Loucy (cell line): ENCODE measurements at regions not wholly inside any gene's neighbourhood (a gene's known extent, or its start where the extent isn't known, plus 50 kb on each side); places are given as distances from the start of the nearest gene placed in this dataset.

Source experiments
- H2AFZ ChIP-seq: fragments of 200-600 bp; sonication (generic); 2 replicates; pipeline ENCODE4 v1.6.0; 2016; ENCODE audit warnings: antibody characterized with exemption, mild to moderate bottlenecking, low read length, moderate library complexity
- H3F3A ChIP-seq: fragments of 200-600 bp; 2 replicates; pipeline ENCODE4 v1.6.0; 2016; ENCODE audit warnings: antibody characterized with exemption, low read depth, mild to moderate bottlenecking
- H3K27me3 ChIP-seq: fragments of 200-600 bp; sonication (generic); 2 replicates; pipeline ENCODE4 v1.6.1; 2014; ENCODE audit warnings: low read length, mild to moderate bottlenecking; ENCODE audit not compliant: insufficient read depth, poor library complexity, severe bottlenecking
- H3K36me3 ChIP-seq: fragments of 200-600 bp; sonication (generic); 2 replicates; pipeline ENCODE4 v1.6.1; 2016; ENCODE audit warnings: low read length; ENCODE audit not compliant: insufficient read depth
- H3K4me1 ChIP-seq: fragments of 200-600 bp; sonication (generic); 2 replicates; pipeline ENCODE4 v1.5.1; 2014; ENCODE audit warnings: low read length, mild to moderate bottlenecking; ENCODE audit not compliant: insufficient read depth, poor library complexity, severe bottlenecking
- H3K4me2 ChIP-seq: fragments of 200-600 bp; sonication (generic); 2 replicates; pipeline ENCODE4 v1.6.0; 2014; ENCODE audit warnings: antibody characterized with exemption, low read length, low read depth, mild to moderate bottlenecking; ENCODE audit not compliant: poor library complexity, severe bottlenecking
- H3K4me3 ChIP-seq: fragments of 200-600 bp; sonication (generic); 2 replicates; pipeline ENCODE4 v1.5.1; 2014; ENCODE audit warnings: low read length, mild to moderate bottlenecking, mixed read lengths; ENCODE audit not compliant: poor library complexity, severe bottlenecking
- H3K79me2 ChIP-seq: fragments of 200-600 bp; sonication (generic); 2 replicates; pipeline ENCODE4 v1.6.1; 2014; ENCODE audit warnings: low read length; ENCODE audit not compliant: insufficient read depth
- H3K9ac ChIP-seq: fragments of 200-600 bp; sonication (generic); 2 replicates; pipeline ENCODE4 v1.6.0; 2014; ENCODE audit warnings: mild to moderate bottlenecking, low read depth, low read length, moderate library complexity; ENCODE audit not compliant: poor library complexity, severe bottlenecking
- H3K9me2 ChIP-seq: fragments of 200-600 bp; sonication (generic); replicated peaks from 2 replicates; pipeline ENCODE4 v1.6.1; 2016; ENCODE audit warnings: low read depth, low read length, mixed read lengths
- H3K9me3 ChIP-seq: fragments of 200-600 bp; sonication (generic); 2 replicates; pipeline ENCODE4 v1.6.1; 2014; ENCODE audit warnings: mild to moderate bottlenecking, antibody characterized with exemption, low read length, low read depth; ENCODE audit not compliant: insufficient read depth
- H4K20me1 ChIP-seq: fragments of 200-600 bp; sonication (generic); 2 replicates; pipeline ENCODE4 v1.6.0; 2014; ENCODE audit warnings: antibody characterized with exemption, low read length, mild to moderate bottlenecking; ENCODE audit not compliant: insufficient read depth, poor library complexity, severe bottlenecking
- CTCF ChIP-seq: fragments of 200-600 bp; sonication (generic); conservative IDR thresholded peaks from 2 replicates; pipeline ENCODE4 v1.5.1; 2014; ENCODE audit warnings: mild to moderate bottlenecking, antibody characterized with exemption, low read length
- EZH2phosphoT487 ChIP-seq: fragments of 200-600 bp; IDR thresholded peaks from 2 replicates; pipeline ENCODE4 v1.6.1; 2018; ENCODE audit warnings: antibody characterized with exemption, mild to moderate bottlenecking, moderate library complexity, borderline replicate concordance

- H3K9ac ChIP-seq: no peak overlapping the region
- H3K79me2 ChIP-seq: no peaks in the 10 kb centered on the region
- no peaks in the 10 kb centered on the region for H3K36me3 ChIP-seq
- no peak overlapping the region for H3K4me3 ChIP-seq
- H2AFZ ChIP-seq: no peak overlapping the region
- no peaks in the 10 kb centered on the region; the same call in 1 of the 2 replicates for H3K9me3 ChIP-seq
- H3K4me1 ChIP-seq: no peaks in the 10 kb centered on the region
- no peak overlapping the region for H3K4me2 ChIP-seq
- no peaks in the 10 kb centered on the region for H3K27me3 ChIP-seq
- H4K20me1 ChIP-seq: no peaks in the 10 kb centered on the region
- TF ChIP-seq CTCF (no peak), EZH2phosphoT487 (no peak)
- no peaks in the 10 kb centered on the region for H3K9me2 ChIP-seq
- no peaks in the 10 kb centered on the region for H3F3A ChIP-seq
These were observed 1143.5 kb upstream of the CELF4 start for GRCh38 chr18:38709122-38709521.

GRCh38 chr18:38706373-38706772 is 1140.8 kb upstream of the CELF4 start:
- H4K20me1 ChIP-seq: no peaks in the 10 kb centered on the region
- no peaks in the 10 kb centered on the region for H3K27me3 ChIP-seq
- H3K9ac ChIP-seq: no peak overlapping the region
- H3K9me2 ChIP-seq: no peaks in the 10 kb centered on the region
- no peak overlapping the region for H3K4me2 ChIP-seq
- H2AFZ ChIP-seq: no peak overlapping the region
- H3K36me3 ChIP-seq: no peaks in the 10 kb centered on the region
- H3K4me3 ChIP-seq: no peak overlapping the region
- no peaks in the 10 kb centered on the region for H3K4me1 ChIP-seq
- TF ChIP-seq CTCF (no peak), EZH2phosphoT487 (no peak)
- H3K79me2 ChIP-seq: no peaks in the 10 kb centered on the region
- no peaks in the 10 kb centered on the region for H3K9me3 ChIP-seq
- no peaks in the 10 kb centered on the region for H3F3A ChIP-seq

GRCh38 chr18:38698088-38698487 is 1132.5 kb upstream of the CELF4 start:
- no peaks in the 10 kb centered on the region for H3K36me3 ChIP-seq
- H3K79me2 ChIP-seq: no peaks in the 10 kb centered on the region
- H3K4me1 ChIP-seq: no peaks in the 10 kb centered on the region
- no peaks in the 10 kb centered on the region for H3K27me3 ChIP-seq
- no peaks in the 10 kb centered on the region for H3K9me2 ChIP-seq
- H3K9ac ChIP-seq: no peak overlapping the region
- no peaks in the 10 kb centered on the region for H4K20me1 ChIP-seq
- no peak overlapping the region for H3K4me2 ChIP-seq
- H3F3A ChIP-seq: no peaks in the 10 kb centered on the region
- no peak for TF ChIP-seq EZH2phosphoT487
- no peak for TF ChIP-seq CTCF
- no peak overlapping the region for H3K4me3 ChIP-seq
- no peaks in the 10 kb centered on the region for H3K9me3 ChIP-seq
- H2AFZ ChIP-seq: no peak overlapping the region
